Heart right ventricle (tissue), 16 donors: ENCODE measurements at regions not wholly inside any gene's neighbourhood (a gene's known extent, or its start where the extent isn't known, plus 50 kb on each side); places are given as distances from the start of the nearest gene placed in this dataset.

Experiments used
- ATAC-seq, 8 donors: fragments of 200-7000 bp; cut with Tn5 transposase; one replicate each; pipeline ENCODE4 v1.9.1; 2020; ENCODE audit warnings: mild to moderate bottlenecking in 8 of 8, moderate library complexity in 8 of 8, moderate number of reproducible peaks in 1 of 8
- DNase-seq, 2 donors: peaks; one replicate each; pipeline ENCODE4 v3.0.0-alpha.2; 2020
- H3K27ac ChIP-seq, 10 donors: fragments of 200-600 bp; sonication (generic) in 2 of 10; one replicate each; pipeline versions ENCODE4 v1.5.0 to v1.8.0; 2020 to 2022; ENCODE audit warnings: mild to moderate bottlenecking in 3 of 10
- H3K27me3 ChIP-seq, 7 donors: fragments of 200-600 bp; one replicate each; pipeline ENCODE4 v1.8.0; 2021 to 2022; ENCODE audit warnings: mild to moderate bottlenecking in 2 of 7
- H3K36me3 ChIP-seq, 9 donors: fragments of 200-600 bp; sonication (generic) in 1 of 9; one replicate each; pipeline versions ENCODE4 v1.5.0 to v1.8.0; 2020 to 2022; ENCODE audit warnings: mild to moderate bottlenecking in 2 of 9
- H3K4me1 ChIP-seq, 9 donors: fragments of 200-600 bp; sonication (generic) in 1 of 9; one replicate each; pipeline versions ENCODE4 v1.5.0 to v1.8.0; 2020 to 2022; ENCODE audit warnings: mild to moderate bottlenecking in 4 of 9
- H3K4me3 ChIP-seq, 10 donors: fragments of 200-600 bp; sonication (generic) in 2 of 10; one replicate each; pipeline versions ENCODE4 v1.5.0 to v1.8.0; 2020 to 2022; ENCODE audit warnings: mild to moderate bottlenecking in 7 of 10, moderate library complexity in 2 of 10
- H3K9me3 ChIP-seq, 11 donors: fragments of 200-600 bp in 10 of 11; sonication (generic) in 2 of 11; one replicate each; pipeline versions ENCODE4 v1.5.0 to v1.8.0; 2013 to 2022; ENCODE audit warnings: mild to moderate bottlenecking in 2 of 11, control low read depth in 1 of 11, moderate library complexity in 1 of 11
- WGBS, 2 donors: extraction: QIAGEN DNeasy Blood & Tissue Kit; methylation state at CpG; one replicate each; pipeline ENCODE4 v1.1.7; 2013; ENCODE audit warnings: inconsistent platforms in 1 of 2; 5-methylcytosine and 5-hydroxymethylcytosine counted together
- intact Hi-C, 10 donors: fragments of 100-400 bp; cut with DNase I; formaldehyde crosslinking; loops; one replicate each; pipeline versions ENCODE4 v1.11.1 to v1.14.2; 2022
- TF ChIP-seq, protein P1 (sequence below), 9 donors: fragments of 200-600 bp; sonication (generic) in 2 of 9; IDR thresholded peaks; one replicate each; pipeline versions ENCODE4 v1.5.0 to v1.8.0; 2021 to 2022; ENCODE audit warnings: antibody characterized with exemption in 9 of 9, mild to moderate bottlenecking in 5 of 9, moderate library complexity in 1 of 9
- donor health status: Arrhythmogenic right ventricular cardiomyopathy.
- donor health status: ischemic (EF 13 %, LVEDD 7.1; RV severe dilation, severe dysfunction).
- donor health status: healthy with polysubstance abuse.
- donor health status: DM: no; HTN: yes; CAD: no.
- donor health status: DM: no; HTN: no; CAD: no.
- donor health status: ischemic (EF 25% LVEDD 6.9; RV normal size, moderate dysfunction).
- donor health status: ischemic (EF 25% LVEDD 5.7; RV mildly dilated, moderate dysfunction).
- donor health status: healthy.
- donor health status: DM: yes; HTN: yes; CAD: no.
- donor health status: Ischemic cardiomyopathy.
- donor health status: ischemic (EF 35%, LVEDD 5.7; RV mildly dilated, moderate dysfunction).
- donor health status: nonischemic (EF 11% LVEDD 7.7; RV severe dilation, severe dysfunction).
- donor health status: DM: yes; HTN: yes; CAD: no.
- donor health status: PGD.
- donor health status: ischemic (EF 29% LVEDD 5.4; RV normal size, mild dysfunction).
- donor health status: nonischemic (EF 23%, LVEDD 6.1; RV moderate dilation, normal function).

DNA sequence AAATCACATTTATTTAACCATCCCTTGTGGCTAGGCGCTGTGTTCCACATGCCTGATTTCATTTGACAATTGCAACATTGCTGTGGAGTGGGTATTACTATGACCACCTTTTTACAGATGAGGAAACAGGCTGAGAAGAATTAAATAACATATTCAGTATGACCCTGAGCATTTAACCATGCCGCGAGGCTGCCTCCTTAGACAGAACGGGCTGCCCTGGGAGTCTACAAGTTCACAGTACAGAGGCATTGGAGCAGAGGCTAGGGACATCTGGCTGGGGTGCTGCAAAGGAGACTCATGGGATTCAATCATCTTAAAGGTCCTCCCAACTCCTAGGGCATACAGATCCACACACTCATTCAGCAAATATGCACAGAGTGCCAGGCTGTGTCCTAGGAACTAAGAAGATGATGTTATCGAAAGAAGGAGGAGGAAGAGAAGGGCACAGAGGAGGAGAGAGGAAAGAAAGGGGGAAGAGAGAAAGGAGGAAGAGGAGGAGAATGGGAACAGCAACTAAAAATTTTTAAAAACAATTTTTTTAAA, 164.7 kb upstream of the CCND2 start:
- 90 to 94% methylated on average over 5 of the region's 5 CpGs for WGBS, 2 donors
- intact Hi-C loops: loop anchor here in 5 of 10 donors (5.0 kb wide), 2 partner anchors 163 to 168 kb away; partner anchors contain the start of gene CCND2 (in 1 of the 5)
- DNase-seq (no peak), ATAC-seq (no peak)
- Histone ChIP-seq H3K36me3 (no peaks in the 10 kb centered on the region), H3K9me3 (no peaks in the 10 kb centered on the region), H3K4me3 (no peak overlapping the region), H3K27me3 (peaks cover 0 to 20% (median 0%) of the 10 kb centered on the region in 7 donors), H3K27ac (no peak overlapping the region), H3K4me1 (peaks cover 0 to 13% (median 0%) of the 10 kb centered on the region in 9 donors)
- TF ChIP-seq, protein P1, sequence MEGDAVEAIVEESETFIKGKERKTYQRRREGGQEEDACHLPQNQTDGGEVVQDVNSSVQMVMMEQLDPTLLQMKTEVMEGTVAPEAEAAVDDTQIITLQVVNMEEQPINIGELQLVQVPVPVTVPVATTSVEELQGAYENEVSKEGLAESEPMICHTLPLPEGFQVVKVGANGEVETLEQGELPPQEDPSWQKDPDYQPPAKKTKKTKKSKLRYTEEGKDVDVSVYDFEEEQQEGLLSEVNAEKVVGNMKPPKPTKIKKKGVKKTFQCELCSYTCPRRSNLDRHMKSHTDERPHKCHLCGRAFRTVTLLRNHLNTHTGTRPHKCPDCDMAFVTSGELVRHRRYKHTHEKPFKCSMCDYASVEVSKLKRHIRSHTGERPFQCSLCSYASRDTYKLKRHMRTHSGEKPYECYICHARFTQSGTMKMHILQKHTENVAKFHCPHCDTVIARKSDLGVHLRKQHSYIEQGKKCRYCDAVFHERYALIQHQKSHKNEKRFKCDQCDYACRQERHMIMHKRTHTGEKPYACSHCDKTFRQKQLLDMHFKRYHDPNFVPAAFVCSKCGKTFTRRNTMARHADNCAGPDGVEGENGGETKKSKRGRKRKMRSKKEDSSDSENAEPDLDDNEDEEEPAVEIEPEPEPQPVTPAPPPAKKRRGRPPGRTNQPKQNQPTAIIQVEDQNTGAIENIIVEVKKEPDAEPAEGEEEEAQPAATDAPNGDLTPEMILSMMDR (IDR thresholded peaks at IDR 0.05): no peak

DNA sequence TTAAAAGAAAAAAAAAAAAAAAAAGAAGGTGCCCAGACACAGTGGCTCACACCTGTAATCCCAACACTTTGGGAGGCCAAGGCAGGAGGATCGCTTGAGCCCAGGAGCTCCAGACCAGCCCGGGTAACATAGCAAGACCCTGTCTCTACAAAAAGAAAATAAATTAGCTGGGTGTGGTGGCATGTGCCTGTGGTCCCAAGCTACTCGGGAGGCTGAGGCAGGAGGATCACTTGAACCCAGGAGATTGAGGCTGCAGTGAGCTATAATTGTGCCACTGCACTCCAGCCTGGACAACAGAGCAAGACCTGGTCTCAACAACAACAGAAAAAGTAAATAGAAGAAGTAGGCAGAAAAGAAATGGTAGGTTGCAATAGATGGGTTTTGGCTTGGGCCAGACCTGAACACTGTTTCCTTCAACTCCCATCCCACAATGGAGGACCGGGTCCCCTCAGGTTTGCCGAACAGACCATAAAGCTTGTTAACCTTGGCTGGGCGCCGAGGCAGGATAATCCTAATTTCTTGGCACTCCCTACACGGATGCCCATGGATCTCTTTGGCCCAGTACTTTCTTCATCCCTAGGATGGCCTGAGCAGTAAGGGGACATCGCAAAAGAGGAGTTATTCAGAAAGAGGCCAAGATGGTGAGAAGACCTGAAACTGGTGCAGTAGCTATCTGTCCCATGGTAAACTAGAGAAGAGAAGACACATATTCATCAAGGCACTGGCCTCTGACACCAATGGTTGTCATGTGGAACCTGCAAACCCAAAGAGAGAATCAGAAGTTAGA, 165.5 kb upstream of the CCND2 start:
- ATAC-seq: no peak
- 95 to 99% methylated on average over 9 of the region's 9 CpGs for WGBS, 2 donors

DNA sequence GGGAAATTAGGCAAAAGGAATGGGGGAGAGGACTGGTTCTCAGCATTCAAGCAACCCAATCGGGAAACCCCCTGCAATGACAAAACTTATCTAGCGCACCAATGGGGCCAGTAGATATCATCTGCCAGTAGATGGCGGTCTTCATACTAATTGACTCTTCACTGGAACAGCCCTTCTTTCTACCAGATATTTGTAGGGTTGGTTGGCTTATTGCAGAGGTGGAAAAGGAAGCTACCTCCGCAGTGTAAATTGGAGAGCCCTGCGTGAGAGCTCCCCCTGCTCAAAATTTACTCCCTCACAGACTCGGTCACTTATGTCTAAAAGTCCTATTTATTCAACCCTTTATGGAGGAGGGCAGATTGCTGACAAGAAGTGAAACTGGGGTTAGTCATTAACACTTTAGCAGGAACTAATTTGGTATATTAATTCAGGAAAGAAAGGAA, 166.1 kb upstream of the CCND2 start:
- Histone ChIP-seq H3K36me3 (no peaks in the 10 kb centered on the region), H3K4me3 (no peak overlapping the region), H3K27me3 (peaks cover 0 to 8% (median 0%) of the 10 kb centered on the region in 7 donors), H3K9me3 (no peaks in the 10 kb centered on the region), H3K4me1 (peaks cover 0 to 13% (median 0%) of the 10 kb centered on the region in 9 donors), H3K27ac (no peak overlapping the region)
- WGBS, 2 donors: 44 to 51% methylated on average over 6 of the region's 6 CpGs
- intact Hi-C loops: loop anchor here in 9 of 10 donors (1.0 to 5.0 kb wide), 4 partner anchors 165 to 170 kb away; partner anchors contain the start of gene CCND2 (in 1 of the 9)
- DNase-seq (peak in 1 of 2 donors; percentile 55), ATAC-seq (peak in 7 of 8 donors; percentile 55 to 77 (median 60))
- TF ChIP-seq, protein P1 (IDR thresholded peaks at IDR 0.05): peak; percentile 20 to 75 (median 56)

More for the DNA sequence above, 165.5 kb upstream of the CCND2 start:
- peaks cover 0 to 13% (median 0%) of the 10 kb centered on the region in 9 donors for H3K4me1 ChIP-seq
- DNase-seq: no peak
- TF ChIP-seq, protein P1 (IDR thresholded peaks at IDR 0.05): no peak
- H3K27me3 ChIP-seq: peaks cover 0 to 14% (median 0%) of the 10 kb centered on the region in 7 donors
- no peak overlapping the region for H3K27ac ChIP-seq
- H3K4me3 ChIP-seq: no peak overlapping the region
- no peaks in the 10 kb centered on the region for H3K36me3 ChIP-seq
- no peaks in the 10 kb centered on the region for H3K9me3 ChIP-seq
- intact Hi-C loops: loop anchor here in 9 of 10 donors (1.0 to 5.0 kb wide), 4 partner anchors 164 to 169 kb away; partner anchors contain the start of gene CCND2 (in 1 of the 9)

DNA sequence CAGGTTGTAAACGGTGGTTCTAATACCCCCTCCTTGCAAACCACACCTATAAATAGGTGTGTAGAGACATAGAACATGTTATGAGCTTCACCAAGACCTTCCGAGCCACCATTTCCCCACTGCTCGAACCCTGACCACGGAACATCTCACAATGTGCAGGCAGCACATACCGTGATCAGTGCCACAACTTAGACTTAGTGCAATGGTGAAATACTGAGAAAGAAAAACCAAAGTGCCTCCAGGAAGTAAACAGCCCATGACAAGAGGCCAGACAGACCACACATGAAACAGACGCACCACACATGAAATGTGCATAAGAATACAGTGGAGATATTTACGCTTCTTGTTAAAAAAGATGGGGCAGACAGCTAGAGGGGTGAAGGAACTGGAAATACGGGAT, 166.9 kb upstream of the CCND2 start:
- Histone ChIP-seq H3K27ac (no peak overlapping the region), H3K36me3 (no peaks in the 10 kb centered on the region), H3K9me3 (no peaks in the 10 kb centered on the region), H3K4me3 (no peak overlapping the region), H3K4me1 (peaks cover 0 to 13% (median 0%) of the 10 kb centered on the region in 9 donors), H3K27me3 (peaks cover 0 to 3% (median 0%) of the 10 kb centered on the region in 7 donors)
- WGBS, 2 donors: 83 to 88% methylated on average over 8 of the region's 8 CpGs
- ATAC-seq: no peak
- TF ChIP-seq, protein P1 (IDR thresholded peaks at IDR 0.05): no peak
- intact Hi-C loops: loop anchor here in 9 of 10 donors (1.0 to 5.0 kb wide), 4 partner anchors 166 to 171 kb away; partner anchors contain the start of gene CCND2 (in 1 of the 9)
- no peak for DNase-seq
